Keratinocyte (primary cell): ENCODE measurements at regions not wholly inside any gene's neighbourhood (a gene's known extent, or its start where the extent isn't known, plus 50 kb on each side); places are given as distances from the start of the nearest gene placed in this dataset.

Experiments
- DNase-seq: peaks from one replicate; pipeline ENCODE4 v3.0.0-alpha.2; 2011; ENCODE audit warnings: low read depth, missing footprints, low spot score
- FAIRE-seq: peaks from 2 replicates; lab custom pipeline; 2011; peaks lifted over from hg19 to GRCh38; lab: Jason Lieb, UNC
- H2AFZ ChIP-seq: 2 replicates; pipeline ENCODE4 v1.6.0; 2012; ENCODE audit warnings: low read length, control low read depth, inconsistent platforms; ENCODE audit not compliant: control insufficient read depth
- H3K27ac ChIP-seq: 2 replicates; pipeline ENCODE4 v1.5.1; 2011; ENCODE audit warnings: low read length; ENCODE audit not compliant: control insufficient read depth, insufficient read depth
- H3K27me3 ChIP-seq: 3 replicates; pipeline ENCODE4 v1.6.0; 2011; ENCODE audit warnings: low read length; ENCODE audit not compliant: control insufficient read depth, insufficient read depth; ENCODE audit errors: extremely low read depth
- H3K36me3 ChIP-seq, 2 experiments: 2 replicates in 1 of 2; 3 replicates in 1 of 2; pipeline ENCODE4 v1.5.1; 2011; ENCODE audit warnings: low read length in 2 of 2, mild to moderate bottlenecking in 1 of 2; ENCODE audit not compliant: control insufficient read depth in 2 of 2, insufficient read depth in 2 of 2; ENCODE audit errors: extremely low read depth in 1 of 2
- H3K4me1 ChIP-seq: 3 replicates; pipeline ENCODE4 v1.5.1; 2011; ENCODE audit warnings: low read length; ENCODE audit not compliant: control insufficient read depth, insufficient read depth; ENCODE audit errors: extremely low read depth
- H3K4me2 ChIP-seq: 3 replicates; pipeline ENCODE4 v1.6.0; 2011; ENCODE audit warnings: low read depth, low read length; ENCODE audit not compliant: control insufficient read depth, insufficient read depth; ENCODE audit errors: extremely low read depth
- H3K4me3 ChIP-seq, 3 experiments: fragments of 200-600 bp in 1 of 3; sonication (generic) in 1 of 3; 2 replicates in 2 of 3; 3 replicates in 1 of 3; pipeline ENCODE4 v1.5.1; 2011 to 2016; ENCODE audit warnings: low read length in 3 of 3, mild to moderate bottlenecking in 3 of 3, control low read depth in 2 of 3, inconsistent platforms in 1 of 3, low read depth in 1 of 3, mixed read lengths in 1 of 3, mixed run types in 1 of 3, moderate library complexity in 1 of 3; ENCODE audit not compliant: control insufficient read depth in 2 of 3, insufficient read depth in 2 of 3; ENCODE audit errors: extremely low read depth in 1 of 3
- H3K79me2 ChIP-seq: 2 replicates; pipeline ENCODE4 v1.6.0; 2012; ENCODE audit warnings: low read length; ENCODE audit not compliant: control insufficient read depth, insufficient read depth
- H3K9ac ChIP-seq: 3 replicates; pipeline ENCODE4 v1.6.0; 2011; ENCODE audit warnings: low read length; ENCODE audit not compliant: control insufficient read depth, insufficient read depth; ENCODE audit errors: extremely low read depth
- H3K9me1 ChIP-seq: 3 replicates; pipeline ENCODE4 v1.6.0; 2011; ENCODE audit warnings: low read length; ENCODE audit not compliant: control insufficient read depth, insufficient read depth; ENCODE audit errors: extremely low read depth
- H3K9me3 ChIP-seq: 2 replicates; pipeline ENCODE4 v1.5.1; 2012; ENCODE audit warnings: low read depth, low read length; ENCODE audit not compliant: control insufficient read depth
- H4K20me1 ChIP-seq: 3 replicates; pipeline ENCODE4 v1.6.0; 2011; ENCODE audit warnings: low read length; ENCODE audit not compliant: control insufficient read depth, insufficient read depth; ENCODE audit errors: extremely low read depth
- EZH2 ChIP-seq: IDR thresholded peaks from one replicate; pipeline ENCODE4 v1.6.1; 2012; ENCODE audit warnings: inconsistent platforms, mild to moderate bottlenecking, low read length, moderate library complexity
- dilution Hi-C: fragments of 300-500 bp; cut with MboI; formaldehyde crosslinking; loops from one replicate; pipeline ENCODE4 v1.7.0; 2020; ENCODE audit warnings: low sequenced_read_pairs; ENCODE audit not compliant: extremely low pct_ligation_motif_present
- TF ChIP-seq, protein P1 (sequence below), 3 experiments: IDR thresholded peaks in 1 of 3; conservative IDR thresholded peaks in 1 of 3; optimal IDR thresholded peaks in 1 of 3; 2 replicates in 2 of 3; 3 replicates in 1 of 3; pipeline versions ENCODE3 to v1.5.1; 2011; ENCODE audit warnings: low read length in 3 of 3, mild to moderate bottlenecking in 3 of 3, moderate library complexity in 2 of 3, control low read depth in 1 of 3, inconsistent platforms in 1 of 3; ENCODE audit not compliant: insufficient read depth in 2 of 3; ENCODE audit errors: extremely low read depth in 1 of 3

DNA sequence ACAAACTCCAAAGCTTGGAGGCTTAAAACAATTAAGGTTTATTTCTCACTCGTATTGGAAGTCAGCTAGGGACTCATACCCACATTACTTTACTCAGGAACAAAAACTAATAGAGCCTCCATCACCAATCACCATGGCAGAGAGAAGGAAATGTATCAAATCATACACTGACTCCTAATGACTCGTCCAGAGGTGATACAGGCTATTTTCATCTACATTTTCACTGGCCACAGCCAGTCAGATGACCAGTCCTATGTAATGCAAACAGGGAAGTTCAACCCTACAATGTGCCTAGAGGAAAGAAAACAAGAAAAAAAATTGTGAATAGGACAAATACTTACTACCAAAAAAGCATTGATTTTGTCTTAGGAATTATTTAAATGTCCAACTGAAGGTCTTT, 110.3 kb downstream of the SEC16B start:
- no peaks in the 10 kb centered on the region for H4K20me1 ChIP-seq
- FAIRE-seq: peak; percentile 52
- no peak overlapping the region for H3K27ac ChIP-seq
- no peaks in the 10 kb centered on the region for H3K9me1 ChIP-seq
- no peak overlapping the region for H3K4me3 ChIP-seq
- H3K9me3 ChIP-seq: no peaks in the 10 kb centered on the region
- no peaks in the 10 kb centered on the region for H3K79me2 ChIP-seq
- no peaks in the 10 kb centered on the region for H3K4me1 ChIP-seq
- H3K27me3 ChIP-seq: no peaks in the 10 kb centered on the region
- H3K36me3 ChIP-seq: no peaks in the 10 kb centered on the region
- no peak overlapping the region for H2AFZ ChIP-seq
- DNase-seq: no peak
- dilution Hi-C loops: no loop called here
- no peak overlapping the region for H3K9ac ChIP-seq
- H3K4me2 ChIP-seq: no peak overlapping the region
- TF ChIP-seq EZH2: no peak
- TF ChIP-seq, protein P1, sequence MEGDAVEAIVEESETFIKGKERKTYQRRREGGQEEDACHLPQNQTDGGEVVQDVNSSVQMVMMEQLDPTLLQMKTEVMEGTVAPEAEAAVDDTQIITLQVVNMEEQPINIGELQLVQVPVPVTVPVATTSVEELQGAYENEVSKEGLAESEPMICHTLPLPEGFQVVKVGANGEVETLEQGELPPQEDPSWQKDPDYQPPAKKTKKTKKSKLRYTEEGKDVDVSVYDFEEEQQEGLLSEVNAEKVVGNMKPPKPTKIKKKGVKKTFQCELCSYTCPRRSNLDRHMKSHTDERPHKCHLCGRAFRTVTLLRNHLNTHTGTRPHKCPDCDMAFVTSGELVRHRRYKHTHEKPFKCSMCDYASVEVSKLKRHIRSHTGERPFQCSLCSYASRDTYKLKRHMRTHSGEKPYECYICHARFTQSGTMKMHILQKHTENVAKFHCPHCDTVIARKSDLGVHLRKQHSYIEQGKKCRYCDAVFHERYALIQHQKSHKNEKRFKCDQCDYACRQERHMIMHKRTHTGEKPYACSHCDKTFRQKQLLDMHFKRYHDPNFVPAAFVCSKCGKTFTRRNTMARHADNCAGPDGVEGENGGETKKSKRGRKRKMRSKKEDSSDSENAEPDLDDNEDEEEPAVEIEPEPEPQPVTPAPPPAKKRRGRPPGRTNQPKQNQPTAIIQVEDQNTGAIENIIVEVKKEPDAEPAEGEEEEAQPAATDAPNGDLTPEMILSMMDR (optimal IDR thresholded peaks at IDR 0.05 in 1 of 3, IDR thresholded peaks at IDR 0.05 in 1 of 3, conservative IDR thresholded peaks at IDR 0.05 in 1 of 3; ENCODE audit: extremely low read depth in 1 of 3, insufficient read depth in 2 of 3, low read length in 3 of 3): no peak

DNA sequence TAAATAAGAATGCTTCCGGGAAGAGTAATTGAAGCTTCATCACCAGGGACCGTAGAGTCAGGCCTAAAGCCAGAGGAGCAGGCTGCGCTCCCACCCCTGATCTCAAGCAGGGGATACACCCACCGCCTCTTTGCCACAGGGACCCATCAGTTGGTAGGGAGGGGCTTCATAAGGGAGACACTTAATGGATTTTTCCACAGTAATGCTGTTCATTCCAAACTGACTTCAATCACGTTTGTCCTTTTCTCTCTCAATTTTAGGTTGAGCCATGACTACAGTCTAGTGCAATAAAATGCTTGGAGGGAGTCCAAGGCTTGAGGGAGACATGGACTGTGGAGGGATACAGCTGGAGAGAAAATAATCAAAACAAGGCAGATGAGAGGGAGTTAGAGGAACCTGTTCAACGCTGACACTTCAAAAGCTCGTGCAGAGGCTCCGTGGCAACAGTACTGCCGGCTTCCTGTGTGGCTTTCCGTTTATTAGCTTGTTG, 111.5 kb downstream of the SEC16B start:
- no peak for DNase-seq
- H3K9me3 ChIP-seq: no peaks in the 10 kb centered on the region
- no peaks in the 10 kb centered on the region for H3K36me3 ChIP-seq
- peak; percentile 9 for FAIRE-seq
- no peaks in the 10 kb centered on the region for H3K4me1 ChIP-seq
- no peak overlapping the region for H3K27ac ChIP-seq
- H3K27me3 ChIP-seq: no peaks in the 10 kb centered on the region
- no peaks in the 10 kb centered on the region for H4K20me1 ChIP-seq
- H3K4me2 ChIP-seq: peak overlapping the region; percentile 23
- H3K4me3 ChIP-seq: no peak overlapping the region
- no peak for TF ChIP-seq EZH2
- TF ChIP-seq, protein P1 (optimal IDR thresholded peaks at IDR 0.05 in 1 of 3, IDR thresholded peaks at IDR 0.05 in 1 of 3, conservative IDR thresholded peaks at IDR 0.05 in 1 of 3; ENCODE audit: extremely low read depth in 1 of 3, insufficient read depth in 2 of 3, low read length in 3 of 3): no peak
- H2AFZ ChIP-seq: peak overlapping the region; percentile 44
- no peaks in the 10 kb centered on the region for H3K79me2 ChIP-seq
- H3K9ac ChIP-seq: no peak overlapping the region
- dilution Hi-C loops: no loop called here
- no peaks in the 10 kb centered on the region for H3K9me1 ChIP-seq
